GM12878 (cell line): ENCODE measurements at regions not wholly inside any gene's neighbourhood (a gene's known extent, or its start where the extent isn't known, plus 50 kb on each side); places are given as distances from the start of the nearest gene placed in this dataset.

Experiments used
- ATF2 ChIP-seq: IDR thresholded peaks from 2 replicates; pipeline ENCODE4 v1.6.1; 2012; ENCODE audit warnings: low read length, inconsistent platforms
- CTCF ChIP-seq, 3 experiments: IDR thresholded peaks in 2 of 3; conservative IDR thresholded peaks in 1 of 3; 2 replicates each; pipeline ENCODE4 v1.5.1; 2011; ENCODE audit warnings: low read depth in 3 of 3, low read length in 3 of 3, mild to moderate bottlenecking in 3 of 3, control low read depth in 2 of 3, moderate library complexity in 2 of 3, inconsistent platforms in 1 of 3, mixed read lengths in 1 of 3; ENCODE audit not compliant: control insufficient read depth in 2 of 3, insufficient read depth in 1 of 3; ENCODE audit errors: extremely low read depth in 1 of 3
- E2F4 ChIP-seq: IDR thresholded peaks from 2 replicates; pipeline ENCODE4 v1.6.1; 2012; ENCODE audit warnings: low read depth, low read length, improper control_type of control experiment
- POLR2A ChIP-seq: IDR thresholded peaks from 2 replicates; pipeline ENCODE4 v1.6.1; 2011; ENCODE audit warnings: low read depth, mild to moderate bottlenecking, low read length
- REST ChIP-seq: IDR thresholded peaks from 2 replicates; pipeline ENCODE4 v1.6.1; 2012; ENCODE audit warnings: mild to moderate bottlenecking, low read depth, low read length
- ZBTB11 ChIP-seq: fragments of 450-650 bp; formaldehyde crosslinking; IDR thresholded peaks from 2 replicates; pipeline ENCODE4 v1.5.0; 2022; ENCODE audit warnings: mild to moderate bottlenecking, missing genetic modification characterization
- ZNF592 ChIP-seq: fragments of 450-650 bp; IDR thresholded peaks from 2 replicates; pipeline ENCODE4 v1.6.1; 2017; ENCODE audit warnings: mild to moderate bottlenecking, moderate library complexity

GRCh38 chr3:94462931-94463330 lies 400.1 kb downstream of the NSUN3 start:
- TF ChIP-seq CTCF (IDR thresholded peaks at IDR 0.05 in 2 of 3, conservative IDR thresholded peaks at IDR 0.05 in 1 of 3; ENCODE audit: control insufficient read depth in 2 of 3, extremely low read depth in 1 of 3, insufficient read depth in 1 of 3, low read depth in 3 of 3, low read length in 3 of 3) (no peak), ATF2 (no peak), ZNF592 (no peak), POLR2A (no peak), REST (no peak), E2F4 (no peak), ZBTB11 (CRISPR knock-in tag) (no peak)
